OCI-LY3 (cell line): ENCODE measurements at regions not wholly inside any gene's neighbourhood (a gene's known extent, or its start where the extent isn't known, plus 50 kb on each side); places are given as distances from the start of the nearest gene placed in this dataset.

Experiments used
- H2AFZ ChIP-seq: fragments of 200-600, 300-600 bp; shearing (Covaris generic); 2 replicates; pipeline ENCODE4 v1.6.0; 2014; ENCODE audit warnings: antibody characterized with exemption, low read depth, low read length
- H3K27ac ChIP-seq: fragments of 200-600, 300-600 bp; sonication (generic); 2 replicates; pipeline ENCODE4 v1.5.1; 2014; ENCODE audit warnings: mild to moderate bottlenecking, low read length, moderate library complexity, mixed read lengths
- H3K27me3 ChIP-seq: fragments of 200-600, 300-600 bp; sonication (generic); 2 replicates; pipeline ENCODE4 v1.6.1; 2014; ENCODE audit warnings: low read depth, low read length, mixed read lengths
- H3K36me3 ChIP-seq: fragments of 200-600, 300-600 bp; sonication (generic); replicated peaks from 2 replicates; pipeline ENCODE3; 2014; ENCODE audit warnings: low read depth, low read length, mixed read lengths
- H3K4me1 ChIP-seq: fragments of 300-600, 200-600 bp; sonication (generic); 2 replicates; pipeline ENCODE4 v1.6.1; 2014; ENCODE audit warnings: low read length, mixed read lengths
- H3K4me2 ChIP-seq: fragments of 200-600, 300-600 bp; sonication (generic); 2 replicates; pipeline ENCODE4 v1.6.1; 2014; ENCODE audit warnings: low read length, mixed read lengths
- H3K4me3 ChIP-seq: fragments of 300-600, 200-600 bp; sonication (generic); 2 replicates; pipeline ENCODE4 v1.5.1; 2014; ENCODE audit warnings: antibody characterized with exemption, mild to moderate bottlenecking, low read length, moderate library complexity
- H3K79me2 ChIP-seq: fragments of 300-600, 200-600 bp; shearing (Covaris generic); 2 replicates; pipeline ENCODE4 v1.6.1; 2014; ENCODE audit warnings: mild to moderate bottlenecking, low read length, mixed read lengths
- H3K9ac ChIP-seq: fragments of 300-600, 200-600 bp; shearing (Covaris generic); 2 replicates; pipeline ENCODE4 v1.6.0; 2014; ENCODE audit warnings: mild to moderate bottlenecking, low read length, moderate library complexity
- H3K9me3 ChIP-seq: fragments of 200-600, 300-600 bp; shearing (Covaris generic); 2 replicates; pipeline ENCODE4 v1.6.1; 2014; ENCODE audit warnings: low read length, mixed read lengths; ENCODE audit not compliant: insufficient read depth
- H4K20me1 ChIP-seq: fragments of 200-600, 300-600 bp; sonication (generic); 2 replicates; pipeline ENCODE4 v1.6.1; 2016; ENCODE audit warnings: low read length, mixed read lengths; ENCODE audit not compliant: insufficient read depth
- CTCF ChIP-seq: fragments of 200-600, 300-600 bp; sonication (generic); IDR thresholded peaks from 2 replicates; pipeline ENCODE4 v1.5.1; 2014; ENCODE audit warnings: antibody characterized with exemption, low read length, low read depth
- EZH2phosphoT487 ChIP-seq: fragments of 200-600 bp; shearing (Covaris generic); IDR thresholded peaks from 2 replicates; pipeline ENCODE4 v1.6.1; 2018; ENCODE audit warnings: antibody characterized with exemption, mixed run types, low read depth

- no peaks in the 10 kb centered on the region for H3K27me3 ChIP-seq
- 0 out of 2 replicates have a peak, but pooled peaks cover under 1% of the 10 kb centered on the region for H3K9me3 ChIP-seq
- no peak for TF ChIP-seq EZH2phosphoT487
- TF ChIP-seq CTCF, result no peak
- no peak overlapping the region for H2AFZ ChIP-seq
- no peaks in the 10 kb centered on the region for H3K79me2 ChIP-seq
- peaks cover 66% of the 10 kb centered on the region for H3K4me1 ChIP-seq
- H3K4me3 ChIP-seq, result peak overlapping the region; percentile 67
- peak overlapping the region; percentile 82 for H3K4me2 ChIP-seq
- peaks cover 15% of the 10 kb centered on the region for H3K36me3 ChIP-seq
- peak overlapping the region; percentile 96 for H3K9ac ChIP-seq
- H4K20me1 ChIP-seq, result no peaks in the 10 kb centered on the region
- peak overlapping the region; percentile 100 for H3K27ac ChIP-seq
Observed at GRCh38 chr10:89889606-89890005, 188.2 kb downstream of the KIF20B start.

GRCh38 chr10:89891006-89891535 is 189.7 kb downstream of the KIF20B start:
- Histone ChIP-seq H3K4me3 (no peak overlapping the region), H3K4me1 (peaks cover 60% of the 10 kb centered on the region), H3K27ac (peak overlapping the region; percentile 100), H3K27me3 (no peaks in the 10 kb centered on the region), H3K4me2 (peak overlapping the region; percentile 82; the same call in 1 of the 2 replicates), H4K20me1 (no peaks in the 10 kb centered on the region), H3K36me3 (peaks cover 15% of the 10 kb centered on the region), H3K9ac (peak overlapping the region; percentile 96), H3K79me2 (no peaks in the 10 kb centered on the region), H3K9me3 (peaks cover 9% of the 10 kb centered on the region; the same call in 1 of the 2 replicates), H2AFZ (no peak overlapping the region)
- no peak for TF ChIP-seq CTCF

- peaks cover 15% of the 10 kb centered on the region for H3K36me3 ChIP-seq
- H3K27ac ChIP-seq, result no peak overlapping the region
- H2AFZ ChIP-seq, result no peak overlapping the region
- H3K27me3 ChIP-seq, result no peaks in the 10 kb centered on the region
- H3K9me3 ChIP-seq, result peaks cover 11% of the 10 kb centered on the region; the same call in 1 of the 2 replicates
- H3K9ac ChIP-seq, result no peak overlapping the region
- H4K20me1 ChIP-seq, result no peaks in the 10 kb centered on the region
- H3K79me2 ChIP-seq, result no peaks in the 10 kb centered on the region
- peaks cover 33% of the 10 kb centered on the region for H3K4me1 ChIP-seq
- H3K4me3 ChIP-seq, result no peak overlapping the region
- no peak overlapping the region for H3K4me2 ChIP-seq
- TF ChIP-seq EZH2phosphoT487 (no peak), CTCF (no peak)
Observed at GRCh38 chr10:89894051-89894450, 192.7 kb downstream of the KIF20B start.

GRCh38 chr10:89900554-89900953 is 199.2 kb downstream of the KIF20B start:
- no peak for TF ChIP-seq EZH2phosphoT487
- TF ChIP-seq CTCF, result no peak
- Histone ChIP-seq H2AFZ (no peak overlapping the region), H3K36me3 (no peaks in the 10 kb centered on the region), H3K79me2 (no peaks in the 10 kb centered on the region), H3K4me2 (no peak overlapping the region), H3K27me3 (no peaks in the 10 kb centered on the region), H3K9me3 (peaks cover 7% of the 10 kb centered on the region; the same call in 1 of the 2 replicates), H3K4me3 (no peak overlapping the region), H3K27ac (no peak overlapping the region), H4K20me1 (no peaks in the 10 kb centered on the region), H3K9ac (no peak overlapping the region), H3K4me1 (peaks cover 6% of the 10 kb centered on the region)
